HG03103 (cell line): ENCODE measurements at regions not wholly inside any gene's neighbourhood (a gene's known extent, or its start where the extent isn't known, plus 50 kb on each side); places are given as distances from the start of the nearest gene placed in this dataset.
A peak's percentile ranks its signal among the peaks of the same experiment; 100 is the strongest.
"Not testable (repeated sequence)": the region's sequence is repeated elsewhere in the genome, so short reads cannot be mapped to it uniquely, and the experiment has no call there.

Experiments
- ATAC-seq: cut with Tn5 transposase; IDR thresholded peaks from one replicate; pipeline ENCODE4 v1.9.1; 2021; ENCODE audit warnings: low read depth; ENCODE audit not compliant: unreplicated experiment

- no peak for ATAC-seq
Observed at GRCh38 chr14:44873536-44873935, 88.2 kb downstream of the KLHL28 start.

- no peak for ATAC-seq
Observed at GRCh38 chr14:44866770-44867169, 95.0 kb downstream of the KLHL28 start.

GRCh38 chr14:44866322-44866721, 95.4 kb downstream of the KLHL28 start:
- no peak for ATAC-seq

- no peak for ATAC-seq
Observed at GRCh38 chr14:44863271-44863670, 98.5 kb downstream of the KLHL28 start.

- ATAC-seq, result no peak
Observed at GRCh38 chr14:44854114-44854513, 107.6 kb downstream of the KLHL28 start.

- no peak for ATAC-seq
Observed at GRCh38 chr14:44847526-44848309, 114.0 kb downstream of the KLHL28 start.

- ATAC-seq, result peak; percentile 78
Observed at GRCh38 chr14:44846232-44846824, 115.4 kb downstream of the KLHL28 start.

- ATAC-seq, result not testable (repeated sequence)
Observed at GRCh38 chr14:44835928-44836327, 125.8 kb downstream of the KLHL28 start.

- no peak for ATAC-seq
Observed at GRCh38 chr14:44833376-44834060, 128.2 kb downstream of the KLHL28 start.

GRCh38 chr14:44830371-44830770, 131.4 kb downstream of the KLHL28 start:
- no peak for ATAC-seq

GRCh38 chr14:44829021-44829420, 132.7 kb downstream of the KLHL28 start:
- no peak for ATAC-seq

GRCh38 chr14:44828023-44828422, 133.7 kb downstream of the KLHL28 start:
- ATAC-seq, result no peak

- ATAC-seq, result no peak
Observed at GRCh38 chr14:44820230-44820964, 141.3 kb downstream of the KLHL28 start.

GRCh38 chr14:44814196-44814595, 147.6 kb downstream of the KLHL28 start:
- no peak for ATAC-seq

- ATAC-seq, result no peak
Observed at GRCh38 chr14:44812672-44813071, 149.1 kb downstream of the KLHL28 start.

GRCh38 chr14:44804391-44804790, 157.4 kb downstream of the KLHL28 start:
- no peak for ATAC-seq

GRCh38 chr14:44803239-44803905, 158.4 kb downstream of the KLHL28 start:
- peak; percentile 74 for ATAC-seq

- no peak for ATAC-seq
Observed at GRCh38 chr14:44798386-44799242, 163.1 kb downstream of the KLHL28 start.

GRCh38 chr14:44795725-44796124, 166.0 kb downstream of the KLHL28 start:
- no peak for ATAC-seq

- ATAC-seq, result no peak
Observed at GRCh38 chr14:44791730-44792129, 170.0 kb downstream of the KLHL28 start.
